ENCODE measurements at regions not wholly inside any gene's neighbourhood (a gene's known extent, or its start where the extent isn't known, plus 50 kb on each side); places are given as distances from the start of the nearest gene placed in this dataset.

- H3K27ac ChIP-seq (ENCODE audit: low read depth, low read length) = no peak overlapping the region
- peaks cover 16 to 70% (median 31%) of the 10 kb centered on the region in 7 donors for H3K4me1 Mint-ChIP-seq
- intact Hi-C loops (cut with micrococcal nuclease) = no loop called here
- peak; percentile 41 for ATAC-seq
- no peak for DNase-seq
- H3K9me3 ChIP-seq (ENCODE audit: control insufficient read depth in 2 of 3, low read length in 3 of 3) = peaks cover 0 to 22% (median 0%) of the 10 kb centered on the region in 3 experiments
- peaks cover 7 to 57% (median 27%) of the 10 kb centered on the region in 11 donors for H3K9me3 Mint-ChIP-seq
- peaks cover 12 to 21% of the 10 kb centered on the region in 2 donors for H3K4me1 ChIP-seq (ENCODE audit: control insufficient read depth in 2 of 2, insufficient read depth in 2 of 2, low read length in 2 of 2)
- peaks cover 16 to 46% (median 35%) of the 10 kb centered on the region in 5 donors for H3K36me3 Mint-ChIP-seq
- H3K27me3 ChIP-seq (ENCODE audit: control insufficient read depth in 2 of 2, insufficient read depth in 2 of 2, low read length in 2 of 2) = no peaks in the 10 kb centered on the region
- H3K27me3 Mint-ChIP-seq = peaks cover 0 to 5% (median 0%) of the 10 kb centered on the region in 5 donors
- H3K36me3 ChIP-seq (ENCODE audit: control insufficient read depth in 2 of 3, insufficient read depth in 3 of 3, low read length in 3 of 3) = no peaks in the 10 kb centered on the region
- H3K4me3 Mint-ChIP-seq = peak overlapping the region in 1 of 10 donors; percentile 59
- CTCF ChIA-PET = interaction anchor here (0.7 to 1.1 kb wide), 3 partner anchors 17 to 25 kb away, joined by 3 read pairs; no protein-coding TSS in a partner anchor
- peak overlapping the region in 2 of 9 donors; percentile 59 to 60 for H3K27ac Mint-ChIP-seq
- H3K4me3 ChIP-seq (ENCODE audit: low read length) = no peak overlapping the region
- POLR2A ChIA-PET = interaction anchor here (1.0 to 1.3 kb wide), 2 partner anchors 21 to 163 kb away, joined by 3 read pairs; no protein-coding TSS in a partner anchor
Measured at GRCh38 chr15:70509282-70509662, 254.1 kb downstream of the UACA start.

DNA sequence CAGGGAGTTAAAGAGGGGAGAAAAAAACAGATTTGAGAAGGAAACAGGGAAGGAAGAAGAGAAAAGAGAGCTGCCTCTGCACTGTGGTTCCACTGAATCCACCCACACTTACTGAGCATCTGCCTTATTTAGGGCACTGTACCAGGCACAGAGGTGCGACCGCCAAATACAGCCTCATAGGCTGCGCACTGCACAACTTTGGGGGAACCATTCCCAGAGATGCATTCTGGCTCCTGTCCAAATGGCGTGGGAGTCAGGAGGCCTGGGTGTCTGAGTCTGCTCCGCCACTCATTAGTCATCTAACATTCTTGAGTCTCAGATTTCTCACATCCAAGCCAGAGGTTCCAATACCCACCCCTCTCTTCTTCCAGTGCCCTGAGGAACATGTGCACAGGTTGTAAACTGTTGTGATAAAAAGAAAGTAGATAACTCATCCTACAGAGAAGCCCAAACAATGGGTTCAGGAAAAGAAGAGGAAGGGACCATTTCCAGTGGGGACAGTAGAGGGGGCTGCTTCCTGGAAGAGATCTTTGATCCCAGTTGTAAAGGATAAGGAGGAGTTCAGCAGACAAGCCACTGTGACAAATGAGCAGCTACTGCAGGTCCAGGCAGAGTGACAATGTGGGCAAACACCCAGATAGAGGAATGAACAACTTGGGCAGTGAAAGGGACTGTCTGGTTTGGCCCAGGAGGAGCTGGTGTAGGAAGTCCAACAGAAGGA lies 254.6 kb downstream of the UACA start:
- ATAC-seq (no peak), DNase-seq (peak in 1 of 9 donors; percentile 55)
- Mint-ChIP-seq H3K27ac (peak overlapping the region in 3 of 9 donors; percentile 34 to 60 (median 59)), H3K4me3 (peak overlapping the region in 3 of 10 donors; percentile 6 to 59 (median 53)), H3K9me3 (peaks cover 7 to 57% (median 27%) of the 10 kb centered on the region in 11 donors), H3K4me1 (peaks cover 21 to 75% (median 37%) of the 10 kb centered on the region in 7 donors), H3K27me3 (no peaks in the 10 kb centered on the region), H3K36me3 (peaks cover 16 to 46% (median 35%) of the 10 kb centered on the region in 5 donors)
- no peak overlapping the region for H3K4me3 ChIP-seq (ENCODE audit: low read length)
- peaks cover 18 to 26% of the 10 kb centered on the region in 2 donors for H3K4me1 ChIP-seq (ENCODE audit: control insufficient read depth in 2 of 2, insufficient read depth in 2 of 2, low read length in 2 of 2)
- no peaks in the 10 kb centered on the region for H3K27me3 ChIP-seq (ENCODE audit: control insufficient read depth in 2 of 2, insufficient read depth in 2 of 2, low read length in 2 of 2)
- no peak overlapping the region for H3K27ac ChIP-seq (ENCODE audit: low read depth, low read length)
- ChIA-PET POLR2A (interaction anchor here (1.3 kb wide), 1 partner anchor 22 kb away, joined by 3 read pairs; no protein-coding TSS in a partner anchor), CTCF (interaction anchor here (0.7 to 1.1 kb wide), 3 partner anchors 16 to 26 kb away, joined by 3 read pairs; no protein-coding TSS in a partner anchor)
- peaks cover 0 to 22% (median 0%) of the 10 kb centered on the region in 3 experiments for H3K9me3 ChIP-seq (ENCODE audit: control insufficient read depth in 2 of 3, low read length in 3 of 3)
- H3K36me3 ChIP-seq (ENCODE audit: control insufficient read depth in 2 of 3, insufficient read depth in 3 of 3, low read length in 3 of 3) = no peaks in the 10 kb centered on the region
- intact Hi-C loops (cut with micrococcal nuclease) = loop anchor here in 1 of 2 donors (1.0 kb wide), 1 partner anchor 16 kb away; no protein-coding TSS in a partner anchor

- H3K4me3 Mint-ChIP-seq = peak overlapping the region in 2 of 10 donors; percentile 6 to 47
- no peaks in the 10 kb centered on the region for H3K27me3 Mint-ChIP-seq
- peaks cover 30 to 82% (median 45%) of the 10 kb centered on the region in 7 donors for H3K4me1 Mint-ChIP-seq
- ATAC-seq (peak; percentile 77), DNase-seq (no peak)
- H3K36me3 Mint-ChIP-seq = peaks cover 16 to 46% (median 35%) of the 10 kb centered on the region in 5 donors
- Histone ChIP-seq H3K4me1 (ENCODE audit: control insufficient read depth in 2 of 2, insufficient read depth in 2 of 2, low read length in 2 of 2) (peaks cover 26 to 35% of the 10 kb centered on the region in 2 donors), H3K4me3 (ENCODE audit: low read length) (no peak overlapping the region), H3K27ac (ENCODE audit: low read depth, low read length) (no peak overlapping the region), H3K36me3 (ENCODE audit: control insufficient read depth in 2 of 3, insufficient read depth in 3 of 3, low read length in 3 of 3) (no peaks in the 10 kb centered on the region), H3K9me3 (ENCODE audit: control insufficient read depth in 2 of 3, low read length in 3 of 3) (peaks cover 0 to 22% (median 0%) of the 10 kb centered on the region in 3 experiments), H3K27me3 (ENCODE audit: control insufficient read depth in 2 of 2, insufficient read depth in 2 of 2, low read length in 2 of 2) (no peaks in the 10 kb centered on the region)
- intact Hi-C loops (cut with micrococcal nuclease) = loop anchor here in 1 of 2 donors (1.0 kb wide), 1 partner anchor 16 kb away; no protein-coding TSS in a partner anchor
- H3K9me3 Mint-ChIP-seq = peaks cover 7 to 57% (median 27%) of the 10 kb centered on the region in 11 donors
- peak overlapping the region in 1 of 9 donors; percentile 25 for H3K27ac Mint-ChIP-seq
- ChIA-PET POLR2A (interaction anchor here (0.6 kb wide), 2 partner anchors 46 to 761 kb away, joined by 3 to 6 read pairs; no protein-coding TSS in a partner anchor), CTCF (no interaction called here)
Measured at GRCh38 chr15:70507772-70508371, 255.5 kb downstream of the UACA start.

DNA sequence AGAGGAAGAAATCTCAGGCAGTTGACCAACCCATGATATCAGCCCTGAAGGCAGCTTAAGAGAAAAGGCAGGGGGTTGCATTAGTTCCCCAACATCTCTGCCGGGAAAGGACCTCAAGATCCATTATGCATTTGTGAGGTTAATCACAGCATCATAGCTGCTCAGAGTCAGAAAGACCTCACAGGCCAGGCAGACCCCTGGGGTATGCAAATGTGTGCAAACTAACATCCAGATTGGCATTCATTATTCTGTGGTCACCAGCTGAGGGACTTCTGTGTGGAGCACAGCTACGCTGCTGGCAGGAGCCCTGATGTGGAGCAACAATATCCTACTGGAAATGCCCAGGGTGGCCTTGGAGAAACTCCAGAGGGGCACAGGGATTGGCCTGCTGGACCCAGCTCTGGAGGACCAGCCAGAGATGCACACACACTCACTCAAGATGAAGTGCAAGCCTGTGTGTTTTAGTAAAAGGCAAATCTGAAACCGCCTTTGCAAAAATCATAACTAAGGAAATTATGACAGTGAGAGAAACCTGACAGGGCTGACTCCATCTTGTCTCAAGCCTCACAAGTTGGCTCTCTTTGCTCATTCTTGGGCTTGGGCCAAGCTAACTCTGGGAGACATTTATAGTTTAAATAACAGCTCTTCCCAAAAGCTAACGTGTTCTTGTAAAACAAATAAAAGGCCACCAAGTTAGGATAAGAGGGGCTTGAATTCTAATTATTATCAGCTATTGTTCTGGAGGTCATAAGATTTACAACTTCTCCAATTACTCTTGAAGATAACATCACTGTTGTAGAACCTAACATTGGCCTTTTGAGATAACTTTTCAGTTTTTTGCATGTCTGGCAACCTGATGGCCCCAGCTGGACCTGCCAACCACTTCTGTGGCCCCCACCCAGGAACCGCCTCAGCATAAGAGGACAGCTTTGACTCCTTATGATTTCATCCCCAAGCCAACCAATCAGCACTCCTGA lies 257.1 kb downstream of the UACA start:
- peak overlapping the region in 2 of 9 donors; percentile 14 to 46 for H3K27ac Mint-ChIP-seq
- no peak overlapping the region for H3K27ac ChIP-seq (ENCODE audit: low read depth, low read length)
- POLR2A ChIA-PET = interaction anchor here (0.6 to 5.4 kb wide), 6 partner anchors 11 to 1050 kb away, joined by 3 to 39 read pairs (median 3); no protein-coding TSS in a partner anchor
- intact Hi-C loops (cut with micrococcal nuclease) = loop anchor here in 1 of 2 donors (1.0 kb wide), 1 partner anchor 11 kb away; no protein-coding TSS in a partner anchor
- DNase-seq (no peak), ATAC-seq (no peak)
- no peak overlapping the region for H3K4me3 ChIP-seq (ENCODE audit: low read length)
- CTCF ChIA-PET = interaction anchor here (1.4 to 1.8 kb wide), 2 partner anchors 17 to 79 kb away, joined by 3 to 5 read pairs; no protein-coding TSS in a partner anchor
- H3K9me3 Mint-ChIP-seq = peaks cover 7 to 45% (median 22%) of the 10 kb centered on the region in 11 donors
- H3K36me3 Mint-ChIP-seq = peaks cover 10 to 37% (median 25%) of the 10 kb centered on the region in 5 donors
- no peaks in the 10 kb centered on the region for H3K36me3 ChIP-seq (ENCODE audit: control insufficient read depth in 2 of 3, insufficient read depth in 3 of 3, low read length in 3 of 3)
- H3K27me3 ChIP-seq (ENCODE audit: control insufficient read depth in 2 of 2, insufficient read depth in 2 of 2, low read length in 2 of 2) = no peaks in the 10 kb centered on the region
- peaks cover 41 to 86% (median 60%) of the 10 kb centered on the region in 7 donors for H3K4me1 Mint-ChIP-seq
- H3K4me3 Mint-ChIP-seq = peak overlapping the region in 2 of 10 donors; percentile 27 to 72
- H3K27me3 Mint-ChIP-seq = no peaks in the 10 kb centered on the region
- H3K9me3 ChIP-seq (ENCODE audit: control insufficient read depth in 2 of 3, low read length in 3 of 3) = peaks cover 0 to 22% (median 0%) of the 10 kb centered on the region in 3 experiments
- H3K4me1 ChIP-seq (ENCODE audit: control insufficient read depth in 2 of 2, insufficient read depth in 2 of 2, low read length in 2 of 2) = peaks cover 36 to 38% of the 10 kb centered on the region in 2 donors

DNA sequence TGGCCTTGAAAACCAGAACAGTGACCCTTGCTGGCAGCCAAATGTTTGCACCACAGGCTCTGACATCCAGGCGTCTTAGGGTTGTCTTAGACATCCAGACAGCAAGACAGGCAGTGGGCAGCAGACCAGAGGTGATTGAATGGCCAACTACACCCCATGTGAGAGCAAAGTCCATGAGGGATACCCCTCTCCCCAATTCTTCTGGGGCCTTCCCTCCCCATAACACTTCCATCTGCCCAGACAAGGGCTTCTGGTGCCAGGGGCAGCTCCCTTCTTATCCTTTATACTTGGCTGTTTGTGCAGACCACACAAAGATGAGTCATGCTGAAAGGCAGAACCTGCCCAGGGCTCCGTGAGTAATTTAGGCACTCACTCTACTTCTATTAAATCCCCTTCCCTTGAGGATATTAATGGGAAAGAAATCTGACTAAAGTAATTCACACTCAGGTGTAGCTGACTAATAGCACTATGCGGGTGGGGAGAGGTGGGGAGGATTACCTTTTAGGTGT lies 257.9 kb downstream of the UACA start:
- peaks cover 0 to 4% (median 0%) of the 10 kb centered on the region in 5 donors for H3K27me3 Mint-ChIP-seq
- intact Hi-C loops (cut with micrococcal nuclease) = loop anchor here in 1 of 2 donors (1.0 kb wide), 1 partner anchor 10 kb away; no protein-coding TSS in a partner anchor
- H3K4me1 Mint-ChIP-seq = peaks cover 41 to 87% (median 62%) of the 10 kb centered on the region in 7 donors
- Histone ChIP-seq H3K9me3 (ENCODE audit: control insufficient read depth in 2 of 3, low read length in 3 of 3) (peaks cover 0 to 15% (median 0%) of the 10 kb centered on the region in 3 experiments), H3K27ac (ENCODE audit: low read depth, low read length) (no peak overlapping the region), H3K4me3 (ENCODE audit: low read length) (no peak overlapping the region), H3K36me3 (ENCODE audit: control insufficient read depth in 2 of 3, insufficient read depth in 3 of 3, low read length in 3 of 3) (no peaks in the 10 kb centered on the region), H3K4me1 (ENCODE audit: control insufficient read depth in 2 of 2, insufficient read depth in 2 of 2, low read length in 2 of 2) (peaks cover 36 to 38% of the 10 kb centered on the region in 2 donors), H3K27me3 (ENCODE audit: control insufficient read depth in 2 of 2, insufficient read depth in 2 of 2, low read length in 2 of 2) (no peaks in the 10 kb centered on the region)
- H3K4me3 Mint-ChIP-seq = peak overlapping the region in 7 of 10 donors; percentile 24 to 72 (median 29)
- ATAC-seq = peak; percentile 24
- no peak for DNase-seq
- POLR2A ChIA-PET = interaction anchor here (0.6 to 5.4 kb wide), 7 partner anchors 9 to 1050 kb away, joined by 3 to 39 read pairs (median 3); no protein-coding TSS in a partner anchor
- peaks cover 6 to 31% (median 19%) of the 10 kb centered on the region in 5 donors for H3K36me3 Mint-ChIP-seq
- H3K27ac Mint-ChIP-seq = peak overlapping the region in 4 of 9 donors; percentile 46 to 65 (median 58)
- CTCF ChIA-PET = interaction anchor here (0.9 to 2.2 kb wide), 5 partner anchors 9 to 80 kb away, joined by 3 to 10 read pairs (median 4); no protein-coding TSS in a partner anchor
- peaks cover 2 to 37% (median 15%) of the 10 kb centered on the region in 11 donors for H3K9me3 Mint-ChIP-seq
